ENCODE measurements at regions not wholly inside any gene's neighbourhood (a gene's known extent, or its start where the extent isn't known, plus 50 kb on each side); places are given as distances from the start of the nearest gene placed in this dataset.
"Not testable (repeated sequence)": the region's sequence is repeated elsewhere in the genome, so short reads cannot be mapped to it uniquely, and the experiment has no call there.

DNA sequence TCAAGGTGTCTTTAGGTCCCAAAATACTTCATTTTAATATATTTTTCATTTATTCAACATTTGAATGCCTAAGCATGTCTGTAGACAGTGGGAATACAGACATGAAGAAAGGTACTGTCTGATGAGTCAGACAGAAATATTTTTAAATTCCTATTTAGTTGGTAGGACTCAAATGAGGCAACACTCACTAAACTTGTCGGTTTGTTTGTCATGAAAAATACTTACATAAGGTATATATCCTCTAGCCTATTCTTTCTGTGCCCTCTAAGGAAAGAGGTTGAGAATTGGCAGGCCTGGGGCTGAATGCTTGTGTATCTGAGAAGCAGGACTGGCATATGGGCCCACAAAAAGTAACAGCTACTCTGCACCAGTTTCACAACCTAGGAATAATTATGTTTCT is 423.6 kb upstream of the MDFIC2 start:
- DNase-seq: no peak

DNA sequence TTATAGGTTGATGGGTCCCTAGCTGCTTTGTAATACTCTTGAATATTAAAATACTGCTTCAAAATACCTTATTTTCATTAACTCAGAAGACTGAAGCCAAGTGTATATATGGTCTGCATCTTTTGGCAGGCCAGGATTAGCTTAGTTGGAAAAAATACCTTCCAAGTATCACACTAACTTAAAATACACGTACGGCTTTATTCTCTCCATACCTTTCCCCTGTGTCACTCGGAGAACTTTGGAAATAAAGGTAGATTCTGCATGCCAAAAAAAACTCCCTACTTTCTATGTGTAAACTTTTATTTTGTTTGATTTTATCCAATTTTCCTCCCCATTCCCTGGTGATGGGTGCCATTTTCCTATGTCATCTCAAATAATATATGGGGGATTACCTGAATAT is 422.3 kb upstream of the MDFIC2 start:
- no peak for DNase-seq

DNA sequence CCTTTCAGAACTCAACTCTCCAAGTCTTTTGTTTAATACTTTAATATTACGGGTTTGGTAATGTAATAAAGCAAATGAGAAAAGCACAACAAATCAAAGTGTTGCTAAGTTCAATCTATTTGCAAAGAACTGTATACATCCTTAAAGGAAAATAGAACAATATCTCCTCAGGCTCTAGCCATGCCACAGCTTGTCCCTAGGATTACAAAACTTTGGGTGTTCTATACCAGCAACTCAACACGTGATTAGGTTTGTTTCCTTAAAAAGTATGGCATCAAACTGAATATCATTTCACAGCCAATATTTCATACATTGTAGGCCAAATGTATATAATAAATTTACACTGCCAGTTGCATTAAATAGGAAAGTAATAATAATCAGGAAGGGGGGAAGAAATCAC is 418.6 kb upstream of the MDFIC2 start:
- DNase-seq: no peak

DNA sequence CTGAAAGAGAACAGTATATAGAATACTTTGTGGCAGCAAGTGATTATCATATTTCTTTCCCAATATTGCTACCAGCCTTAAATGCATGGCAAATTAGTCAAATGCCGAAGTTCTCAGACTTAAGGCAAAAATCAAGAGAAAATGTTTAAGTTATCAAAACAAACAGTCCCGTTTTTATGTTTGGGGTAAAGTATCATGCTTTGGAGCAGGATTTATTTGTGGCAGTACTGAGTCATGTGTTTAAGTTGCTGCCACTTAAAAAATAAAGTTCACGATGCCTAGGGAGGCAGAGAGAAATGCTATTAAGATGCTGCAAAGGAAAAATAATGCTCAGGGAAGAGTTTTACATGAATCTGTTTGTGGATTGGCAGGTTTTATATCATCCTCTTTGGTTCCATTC is 417.4 kb upstream of the MDFIC2 start:
- no peak for DNase-seq

DNA sequence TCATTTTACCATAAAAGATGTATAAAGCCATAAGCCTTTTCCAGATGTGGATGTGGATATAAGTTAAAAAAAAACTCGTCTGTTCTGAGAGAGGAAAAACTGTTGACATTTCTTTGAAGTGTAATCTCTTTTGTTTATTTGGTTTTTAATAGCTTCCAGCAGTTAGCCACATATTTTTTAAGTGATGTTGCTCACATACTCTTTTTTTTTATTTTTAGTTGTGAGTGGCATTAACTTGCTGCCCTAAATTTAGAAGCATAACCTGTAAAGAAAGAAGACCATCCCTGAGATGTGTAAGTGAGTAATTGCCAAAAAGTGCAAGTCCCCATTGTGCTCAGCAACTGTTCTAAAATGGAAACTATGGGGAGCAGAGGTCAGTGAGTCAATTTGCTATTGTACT is 415.9 kb upstream of the MDFIC2 start:
- DNase-seq: no peak

DNA sequence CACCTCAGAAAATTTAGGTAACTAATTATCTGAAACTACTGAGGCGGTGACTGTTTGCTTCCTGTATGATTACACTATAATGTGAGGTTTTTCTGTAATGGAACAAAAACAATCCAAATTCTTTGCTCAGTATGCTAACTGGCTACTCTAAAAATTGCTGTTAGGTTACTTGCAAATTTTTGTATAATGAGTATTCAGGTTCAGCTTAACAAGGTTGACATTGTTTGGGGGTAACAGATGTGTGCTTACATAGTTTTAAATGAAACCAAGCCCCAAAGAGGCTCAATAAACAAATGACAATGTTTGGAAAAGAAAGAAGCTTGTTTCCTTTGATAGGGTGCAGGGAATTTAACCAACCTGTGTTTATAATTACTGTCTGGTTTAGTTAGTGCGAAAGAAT is 414.5 kb upstream of the MDFIC2 start:
- no peak for DNase-seq

DNA sequence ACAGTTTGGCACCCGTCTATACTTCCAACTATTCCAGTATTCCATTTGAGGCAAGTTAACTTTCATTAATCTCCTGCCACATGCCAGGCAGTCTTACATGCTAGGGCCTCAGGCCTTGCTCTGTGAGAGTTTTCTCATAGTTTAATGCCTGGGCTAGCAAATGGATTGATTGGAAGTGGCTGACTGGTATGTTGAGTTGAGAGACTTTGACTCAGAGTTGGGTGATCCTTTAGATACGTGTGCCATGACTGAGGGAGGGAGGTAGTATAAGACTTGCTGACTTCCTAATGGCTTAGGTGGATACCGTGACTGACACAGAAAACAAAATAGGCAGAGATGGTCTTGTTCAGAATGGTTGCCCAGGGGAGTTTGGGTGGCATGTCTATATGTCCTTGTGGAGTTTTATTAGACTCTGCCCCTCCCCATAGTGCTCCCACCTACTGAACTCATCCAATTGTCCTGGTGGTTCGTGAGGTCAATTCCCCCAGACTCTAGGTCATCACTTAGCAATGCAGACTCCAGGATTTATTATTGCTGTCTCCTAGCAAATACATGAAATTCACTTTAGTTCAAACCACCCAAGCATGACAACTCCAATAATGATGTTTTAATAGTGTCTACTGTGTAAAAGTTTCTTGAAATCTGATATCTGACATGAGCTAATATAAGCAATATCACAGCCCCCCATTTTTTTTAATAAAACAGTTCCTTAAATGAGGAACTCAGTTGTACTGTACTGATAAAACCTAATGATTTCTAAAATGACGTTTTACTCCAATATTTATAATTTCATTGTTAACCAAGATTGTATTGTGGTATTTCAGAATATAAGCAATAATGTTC is 413.9 kb upstream of the MDFIC2 start:
- DNase-seq: no peak

DNA sequence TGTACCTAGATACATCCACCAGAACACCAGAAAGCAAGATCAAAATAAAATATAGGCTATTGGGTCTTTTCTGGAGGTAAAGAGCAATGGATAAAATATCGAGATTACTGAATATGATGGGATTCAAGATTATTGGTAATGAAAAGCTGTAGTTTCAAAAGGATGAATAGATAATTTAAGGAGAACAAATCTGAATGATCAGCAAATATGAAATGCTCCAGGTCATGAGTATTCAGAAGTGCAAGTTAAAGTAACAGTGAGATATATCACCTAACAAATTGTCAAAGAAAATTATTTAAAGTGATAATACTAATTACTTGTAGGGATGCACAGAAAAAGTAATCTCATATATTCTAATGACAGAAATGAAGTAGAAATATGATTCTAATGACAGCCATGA is 409.6 kb upstream of the MDFIC2 start:
- DNase-seq: no peak

DNA sequence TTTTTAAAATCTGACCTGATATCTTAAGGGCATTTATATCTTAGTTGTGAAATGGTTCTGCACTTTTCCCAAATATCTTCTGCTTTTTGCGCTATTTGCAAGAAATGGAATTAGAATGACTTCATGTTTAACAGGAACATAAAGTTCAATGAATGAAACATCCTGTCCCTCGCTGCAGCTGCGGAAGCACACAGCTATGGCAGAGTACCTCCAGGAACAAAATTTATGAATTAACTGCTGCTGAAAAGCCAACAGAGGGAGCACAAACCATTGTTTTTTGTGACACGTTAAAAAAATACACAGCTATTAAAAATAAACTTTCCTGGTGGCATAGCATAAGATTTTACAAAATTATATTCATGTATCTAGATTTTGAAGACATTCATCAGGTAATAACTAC is 404.4 kb upstream of the MDFIC2 start:
- no peak for DNase-seq

DNA sequence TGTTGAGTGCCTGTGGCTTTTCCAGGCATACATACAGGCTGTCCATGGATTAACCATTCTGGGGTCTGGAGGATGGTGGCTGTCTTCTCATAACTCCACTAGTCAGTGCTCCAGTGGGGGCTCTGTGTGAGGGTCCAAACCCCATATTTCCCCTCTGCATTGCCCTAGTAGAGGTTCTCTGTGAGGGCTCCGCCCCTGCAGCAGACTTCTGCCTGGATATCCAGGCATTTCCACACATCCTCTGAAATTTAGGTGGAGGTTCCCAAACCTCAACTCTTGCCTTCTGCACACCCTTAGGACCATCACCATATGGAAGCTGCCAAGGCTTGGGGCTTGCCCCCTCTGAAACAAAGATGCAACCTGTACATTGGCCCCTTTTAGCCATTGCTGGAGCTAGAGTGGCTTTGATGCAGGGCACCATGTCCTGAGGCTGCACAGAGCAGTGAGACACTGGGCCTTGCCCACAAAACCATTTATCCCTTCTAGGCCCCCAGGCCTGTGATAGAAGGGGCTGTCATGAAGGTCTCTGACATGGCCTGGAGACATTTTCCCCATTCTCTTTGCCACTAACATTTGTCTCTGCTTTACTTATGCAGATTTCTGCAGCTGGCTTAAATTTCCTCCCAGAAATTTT is 400.1 kb upstream of the MDFIC2 start:
- DNase-seq: no peak

DNA sequence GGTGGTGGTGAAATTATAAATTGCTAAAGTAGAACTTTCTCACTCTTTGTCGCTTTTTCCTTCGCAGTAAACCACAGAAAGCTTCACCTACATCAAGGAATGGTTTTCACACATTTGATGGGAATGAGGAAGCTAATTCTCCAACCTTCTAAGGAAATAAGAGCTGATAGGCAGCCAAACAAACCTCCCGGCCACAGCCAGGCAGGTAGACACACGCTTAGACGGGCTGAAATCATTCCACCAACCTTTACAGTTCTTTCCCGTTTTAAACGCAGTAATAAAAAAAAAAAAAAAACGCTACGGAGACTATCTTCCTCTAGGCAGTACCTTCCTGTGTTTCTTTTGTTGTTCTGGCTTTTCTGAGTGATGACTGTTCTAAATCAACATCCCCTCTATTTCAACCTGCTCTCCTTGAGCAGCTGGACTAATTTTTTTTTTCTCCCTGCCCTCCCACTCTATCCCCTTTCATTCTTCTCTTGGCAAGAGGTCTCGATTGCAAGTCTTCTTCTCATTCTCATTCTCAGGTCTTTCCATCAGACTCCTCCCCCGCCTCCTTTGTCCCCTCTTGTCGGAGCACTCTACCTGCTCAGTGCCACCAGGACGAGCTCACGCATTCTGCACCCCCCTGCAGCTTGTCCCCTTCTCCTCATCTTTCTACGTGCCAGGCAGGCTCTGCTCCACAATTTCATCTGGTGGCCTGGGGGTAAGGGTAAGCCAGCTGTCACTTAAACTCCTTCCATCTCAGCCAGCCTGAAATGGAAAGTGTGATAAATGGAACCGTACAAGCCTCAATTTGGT is 391.1 kb upstream of the MDFIC2 start:
- DNase-seq: no peak

DNA sequence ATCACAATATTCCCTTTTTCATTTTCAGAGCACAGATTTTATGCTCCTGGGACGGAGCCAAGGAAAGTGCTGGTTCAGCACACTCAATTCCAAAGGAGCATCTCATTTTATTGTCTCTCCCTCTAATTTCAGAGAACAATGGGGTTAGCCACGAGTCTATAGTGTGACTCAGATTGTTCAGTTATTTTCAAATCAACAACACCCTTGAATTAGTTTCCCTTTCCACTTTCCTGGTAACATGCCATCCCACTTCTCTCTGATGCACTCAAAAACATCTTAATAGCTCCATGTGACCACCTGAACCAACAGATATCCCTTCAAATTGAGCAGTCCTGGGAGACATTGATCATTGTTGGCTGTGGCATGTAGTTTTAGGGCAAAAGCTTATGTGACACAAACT is 389.7 kb upstream of the MDFIC2 start:
- DNase-seq: no peak

DNA sequence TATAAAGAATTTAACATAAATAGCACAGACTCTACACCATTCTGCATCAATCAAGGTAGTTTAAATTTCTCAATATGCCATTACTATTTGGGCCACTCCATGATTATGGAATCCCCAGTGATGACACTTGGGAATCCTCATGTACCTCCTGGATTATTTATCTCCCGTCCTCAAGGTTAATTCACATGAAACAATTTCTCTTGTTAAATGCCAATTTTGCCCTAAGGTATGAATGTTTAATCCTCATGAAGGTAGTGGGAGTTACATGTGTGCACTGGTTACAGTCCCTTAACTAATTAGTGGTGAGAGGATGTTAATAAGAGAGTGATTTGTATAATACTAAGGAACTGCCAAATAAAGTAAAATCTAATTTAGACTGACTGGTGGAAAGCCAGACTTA is 372.3 kb upstream of the MDFIC2 start:
- no peak for DNase-seq

DNA sequence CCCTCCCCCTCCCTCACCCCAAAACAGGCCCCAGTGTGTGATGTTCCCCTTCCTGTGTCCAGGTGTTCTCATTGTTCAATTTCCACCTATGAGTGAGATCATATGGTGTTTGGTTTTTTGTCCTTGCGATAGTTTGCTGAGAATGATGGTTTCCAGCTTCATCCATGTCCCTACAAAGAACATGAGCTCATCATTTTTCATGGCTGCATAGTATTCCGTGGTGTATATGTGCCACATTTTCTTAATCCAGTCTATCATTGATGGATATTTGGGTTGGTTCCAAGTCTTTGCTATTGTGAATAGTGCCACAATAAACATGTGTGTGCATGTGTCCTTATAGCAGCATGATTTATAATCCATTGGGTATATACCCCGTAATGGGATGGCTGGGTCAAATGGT is 363.4 kb upstream of the MDFIC2 start:
- DNase-seq: not testable (repeated sequence)

DNA sequence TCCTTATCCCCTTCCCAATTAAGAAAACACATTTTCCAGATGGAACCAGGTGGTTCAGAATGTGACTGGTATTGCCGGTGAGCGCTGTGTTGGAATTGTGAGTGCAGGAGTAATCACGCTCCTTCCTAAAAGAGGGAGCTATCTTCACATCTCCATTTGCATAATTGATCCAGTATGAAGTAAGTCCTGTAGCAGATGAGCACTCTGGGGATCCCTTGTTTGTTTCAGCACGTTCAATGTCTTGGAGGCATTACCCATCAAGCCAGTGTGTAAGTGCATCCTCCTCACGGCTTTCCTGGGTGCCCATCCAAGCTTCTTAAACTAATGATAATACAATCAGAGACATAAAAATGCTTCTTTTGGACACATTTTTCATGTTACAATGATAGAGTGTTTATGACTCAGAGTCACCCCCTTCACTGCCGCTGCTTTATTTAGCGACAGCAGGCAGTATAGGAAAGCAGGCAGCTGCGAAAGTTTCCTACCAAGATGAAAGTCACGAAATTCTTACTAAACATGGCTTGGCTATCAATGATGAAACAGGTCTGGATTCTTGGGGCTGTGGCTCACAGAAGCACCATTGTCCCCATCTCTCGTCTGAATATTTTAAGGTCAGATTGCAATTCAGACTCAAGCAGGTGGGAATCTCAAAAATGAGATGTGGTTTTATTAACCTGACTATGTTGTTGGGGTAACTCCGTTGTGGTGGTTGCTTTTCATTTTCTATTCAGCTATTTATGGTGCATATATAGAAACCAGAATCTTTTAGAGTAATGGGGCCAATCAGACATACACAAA is 346.3 kb upstream of the MDFIC2 start:
- no peak for DNase-seq

DNA sequence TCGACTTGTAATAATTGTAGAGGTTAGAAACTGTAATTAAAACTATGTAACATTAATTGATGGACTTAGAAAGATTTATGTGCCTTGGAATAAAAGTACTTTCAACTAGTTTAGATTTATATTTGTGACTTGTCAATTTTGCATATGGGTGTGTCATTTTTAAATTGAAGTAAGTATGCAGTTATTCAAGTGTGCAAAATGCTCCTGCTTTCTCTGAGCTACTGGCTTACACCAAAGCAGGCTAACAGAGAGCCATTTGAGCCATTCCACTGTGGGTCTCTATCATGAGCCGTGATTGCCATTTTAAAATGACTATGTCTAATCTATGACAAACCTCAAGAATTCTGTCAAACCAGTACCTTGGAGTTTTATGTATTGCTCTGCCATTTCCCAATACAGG is 345.0 kb upstream of the MDFIC2 start:
- DNase-seq: no peak

DNA sequence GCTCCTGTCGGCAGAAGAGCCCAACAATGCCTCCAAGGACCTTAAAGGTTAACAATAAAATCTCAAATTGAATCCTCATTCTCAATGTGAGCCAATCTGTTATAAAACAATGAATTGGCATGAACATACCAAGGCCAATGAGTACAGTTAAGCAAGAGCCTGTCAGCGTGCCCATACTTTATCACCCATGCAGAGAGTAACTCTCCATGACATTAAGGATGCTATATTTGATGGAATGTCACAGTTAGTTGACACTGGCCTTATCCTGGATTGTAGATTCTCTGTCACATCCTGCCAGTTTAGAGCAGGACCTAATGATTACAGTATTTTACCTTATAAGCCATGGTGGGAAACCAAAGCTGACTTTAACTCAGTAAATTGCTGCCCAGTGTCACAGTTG is 335.4 kb upstream of the MDFIC2 start:
- DNase-seq: no peak

DNA sequence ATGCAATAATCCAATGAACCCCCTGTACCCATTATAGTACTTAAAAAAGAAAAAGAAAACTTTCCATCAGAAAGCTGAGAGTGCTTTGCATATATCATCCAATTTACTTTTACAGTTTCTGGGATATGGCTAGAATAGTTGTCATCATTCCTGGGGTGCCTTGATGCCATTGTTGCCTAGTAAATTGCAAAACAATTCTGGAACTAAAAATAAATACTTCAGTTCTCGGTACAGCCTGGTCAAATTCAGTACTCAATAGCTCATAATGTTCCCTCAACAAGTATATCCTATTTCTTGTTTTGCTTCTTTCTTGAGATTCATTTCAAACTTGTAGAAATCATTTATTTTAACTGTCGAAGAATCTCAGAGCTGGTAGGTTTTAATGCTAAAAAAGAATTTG is 334.7 kb upstream of the MDFIC2 start:
- DNase-seq: no peak

DNA sequence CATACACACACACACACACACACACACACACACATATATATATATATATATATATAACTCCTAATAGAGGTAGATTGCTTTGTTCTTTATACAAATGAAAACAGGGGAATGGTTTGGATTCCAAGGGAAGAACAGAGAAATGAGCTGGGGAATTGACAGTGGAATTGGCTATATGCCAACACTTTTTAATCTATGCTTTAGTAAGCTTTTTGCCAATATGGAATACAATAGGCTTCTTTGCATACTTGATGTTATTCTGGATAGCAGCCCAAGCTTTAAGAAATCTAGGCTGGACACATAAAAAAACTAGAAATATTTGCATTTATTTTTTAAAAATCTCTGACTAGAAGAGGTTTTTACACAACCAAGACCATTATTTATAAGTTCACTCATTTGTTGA is 334.2 kb upstream of the MDFIC2 start:
- DNase-seq: no peak

DNA sequence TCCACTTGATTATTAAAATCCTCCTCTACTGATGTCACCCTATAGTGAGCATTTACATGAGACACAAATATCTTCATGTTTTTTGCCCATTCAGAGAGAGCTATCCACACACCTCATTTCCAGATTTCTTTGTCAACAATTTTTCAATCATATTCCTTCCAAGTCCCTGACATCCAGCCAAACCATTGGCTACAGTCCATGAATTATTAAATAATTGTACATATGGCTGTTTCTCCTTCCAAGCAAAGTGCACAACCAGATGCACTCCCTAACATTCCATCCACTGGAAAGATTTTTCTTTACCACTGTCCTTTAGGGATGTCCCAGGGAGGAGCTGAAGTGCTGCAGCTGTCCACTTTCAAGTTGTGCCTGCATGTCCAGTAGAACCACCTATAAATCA is 328.0 kb upstream of the MDFIC2 start:
- no peak for DNase-seq

DNA sequence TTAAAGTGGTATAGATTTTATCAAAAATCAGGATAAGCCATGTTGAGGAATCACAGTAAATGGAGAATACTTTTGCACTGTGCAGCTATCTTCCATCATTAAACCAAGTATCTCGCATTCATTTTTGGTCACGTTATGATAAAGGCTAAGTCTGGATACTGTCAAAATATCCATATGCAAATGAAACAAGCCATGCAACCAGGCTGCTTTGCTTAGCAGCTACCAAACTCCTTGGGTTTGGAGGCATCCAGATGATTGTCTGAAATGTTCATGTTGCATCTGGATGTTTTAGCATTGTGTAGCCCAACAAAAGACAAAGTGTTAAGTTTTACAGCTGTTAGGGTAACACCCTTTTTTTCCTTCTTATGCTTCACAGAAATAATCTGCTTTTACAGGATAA is 322.9 kb upstream of the MDFIC2 start:
- no peak for DNase-seq

DNA sequence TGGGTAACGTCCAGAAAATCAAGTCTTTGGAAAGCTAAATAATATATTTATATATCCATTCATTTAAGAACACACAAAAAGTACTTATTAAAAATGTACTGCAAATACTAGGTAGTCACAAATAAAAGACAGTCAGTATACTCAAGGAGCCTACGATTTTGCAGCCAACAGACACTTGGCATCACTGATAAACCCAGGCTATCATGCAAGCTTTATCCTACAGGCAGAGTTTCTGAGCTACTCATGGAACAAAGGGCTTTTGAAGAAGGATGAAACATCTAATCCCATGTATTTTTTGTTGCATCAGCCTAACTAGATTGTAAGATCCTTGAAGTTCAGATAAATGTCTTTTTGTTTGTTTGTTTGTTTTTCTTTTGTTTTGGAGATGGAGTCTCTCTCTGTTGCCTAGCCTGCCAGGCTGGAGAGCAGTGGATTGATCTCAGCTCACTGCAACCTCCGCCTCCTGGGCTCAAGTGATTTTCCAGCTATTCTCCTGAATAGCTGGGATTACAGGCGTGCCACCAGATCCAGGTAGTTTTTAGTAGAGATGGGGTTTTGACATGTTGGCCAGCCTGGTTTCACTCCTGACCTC is 319.4 kb upstream of the MDFIC2 start:
- no peak for DNase-seq

DNA sequence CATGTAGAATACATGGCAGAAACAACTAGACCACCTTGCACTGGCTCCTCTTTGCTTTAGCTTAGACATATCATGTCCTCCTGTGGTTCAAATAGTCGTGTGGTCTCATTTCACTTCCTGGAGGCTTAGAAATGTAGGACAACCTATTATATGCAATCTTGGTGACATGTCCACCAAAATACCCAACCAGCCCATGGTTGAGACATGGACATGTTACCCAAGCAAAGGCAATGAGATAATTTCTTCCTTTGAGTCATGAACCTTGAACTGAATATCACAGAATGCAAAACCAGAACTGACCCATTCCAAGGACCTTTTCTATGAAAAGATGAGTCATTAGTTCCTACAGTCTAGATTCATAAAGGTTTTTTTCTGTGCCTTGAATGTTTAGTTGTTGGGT is 309.0 kb upstream of the MDFIC2 start:
- DNase-seq: no peak
